ENCODE measurements at regions not wholly inside any gene's neighbourhood (a gene's known extent, or its start where the extent isn't known, plus 50 kb on each side); places are given as distances from the start of the nearest gene placed in this dataset.
A peak's percentile ranks its signal among the peaks of the same experiment; 100 is the strongest.

GRCh38 chr6:79756496-79756895 is 125.4 kb downstream of the SH3BGRL2 start:
- Histone ChIP-seq H3K79me1 (ENCODE audit: low read depth in 1 of 2, low read length in 2 of 2) (no peaks in the 10 kb centered on the region), H3K36me3 (ENCODE audit: control insufficient read depth, insufficient read depth, low read length) (no peaks in the 10 kb centered on the region), H3K9me3 (ENCODE audit: control insufficient read depth, insufficient read depth, low read length) (no peaks in the 10 kb centered on the region), H3K27me3 (ENCODE audit: control insufficient read depth, insufficient read depth, low read length) (no peaks in the 10 kb centered on the region), H3K18ac (ENCODE audit: low read depth, low read length) (no peak overlapping the region), H2AFZ (replicated peaks; ENCODE audit: low read length, poor library complexity) (no peak overlapping the region), H3K4me1 (ENCODE audit: control insufficient read depth, insufficient read depth, low read length) (no peaks in the 10 kb centered on the region), H2BK15ac (ENCODE audit: low read depth, low read length) (no peak overlapping the region), H3K4ac (ENCODE audit: low read depth, low read length) (no peak overlapping the region), H4K8ac (ENCODE audit: low read depth in 2 of 2, low read length in 2 of 2) (no peak overlapping the region), H2AK5ac (ENCODE audit: low read depth, low read length) (no peak overlapping the region), H2BK120ac (ENCODE audit: low read depth, low read length) (no peak overlapping the region), H4K91ac (ENCODE audit: insufficient read depth, low read depth, low read length) (no peak overlapping the region), H2BK20ac (ENCODE audit: low read depth, low read length) (no peak overlapping the region), H2AK9ac (replicated peaks; ENCODE audit: low read depth, low read length, poor library complexity) (no peak overlapping the region), H3K56ac (ENCODE audit: extremely low read depth, insufficient read depth, low read length) (no peak overlapping the region), H2BK5ac (ENCODE audit: low read depth, low read length, poor library complexity, severe bottlenecking) (no peak overlapping the region), H3K4me2 (ENCODE audit: low read depth, low read length) (no peak overlapping the region), H3K27ac (ENCODE audit: insufficient read depth, low read length) (no peak overlapping the region), H3K14ac (replicated peaks; ENCODE audit: low read depth, low read length) (no peak overlapping the region), H4K20me1 (ENCODE audit: insufficient read depth, low read length) (no peaks in the 10 kb centered on the region), H3K23ac (ENCODE audit: low read depth, low read length) (no peak overlapping the region), H4K5ac (ENCODE audit: low read depth, low read length) (no peak overlapping the region), H3K9me1 (ENCODE audit: insufficient read depth, low read length) (no peaks in the 10 kb centered on the region), H3K4me3 (ENCODE audit: insufficient read depth, low read depth, low read length) (no peak overlapping the region), H3K9ac (ENCODE audit: low read depth, low read length) (no peak overlapping the region)
- DNase-seq, result no peak
- POLR2A ChIA-PET (ENCODE audit: unreplicated experiment), result no interaction called here
- ATAC-seq (ENCODE audit: low read depth), result peak; percentile 42
- BruUV-seq (replicated peaks), result no TSS peak
- dilution Hi-C loops (cut with HindIII; ENCODE audit: low sequenced_read_pairs, unreplicated experiment), result no loop called here
- in situ Hi-C loops (cut with MboI; ENCODE audit: low sequenced_read_pairs), result no loop called here
- intact Hi-C loops (cut with micrococcal nuclease), result no loop called here
- CTCF ChIA-PET, result interaction anchor here (0.6 kb wide), 1 partner anchor 394 kb away, joined by 4 read pairs; no protein-coding TSS in a partner anchor
- TF ChIP-seq SMC3 (IDR thresholded peaks at IDR 0.05; ENCODE audit: low read depth, low read length) (no peak), ELK1 (IDR thresholded peaks at IDR 0.05; ENCODE audit: borderline replicate concordance, low read depth, low read length) (no peak), MXI1 (IDR thresholded peaks at IDR 0.05; ENCODE audit: borderline replicate concordance, low read depth, low read length) (no peak), FOS (IDR thresholded peaks at IDR 0.05; ENCODE audit: low read depth, low read length) (no peak), MAZ (IDR thresholded peaks at IDR 0.05; ENCODE audit: borderline replicate concordance, low read depth, low read length) (no peak), BHLHE40 (IDR thresholded peaks at IDR 0.05; ENCODE audit: low read depth, low read length) (no peak), RFX5 (IDR thresholded peaks at IDR 0.05; ENCODE audit: low read depth, low read length) (no peak), RCOR1 (IDR thresholded peaks at IDR 0.05; ENCODE audit: insufficient replicate concordance, low read length) (no peak), CTCF (conservative IDR thresholded peaks at IDR 0.05; ENCODE audit: low read depth, low read length) (no peak), MAFK (IDR thresholded peaks at IDR 0.05; ENCODE audit: low read depth, low read length) (no peak), USF2 (IDR thresholded peaks at IDR 0.05; ENCODE audit: low read depth, low read length) (no peak), RAD21 (IDR thresholded peaks at IDR 0.05; ENCODE audit: low read length) (no peak), CEBPB (IDR thresholded peaks at IDR 0.05; ENCODE audit: low read depth, low read length) (no peak)
- WGBS, 2 experiments (ENCODE audit: extremely low coverage in 2 of 2, insufficient read length in 1 of 2), result no CpG with 5 or more reads among the region's 2 CpGs
